ENCODE measurements at regions not wholly inside any gene's neighbourhood (a gene's known extent, or its start where the extent isn't known, plus 50 kb on each side); places are given as distances from the start of the nearest gene placed in this dataset.

- DNase-seq = peak; percentile 34
- Mint-ChIP-seq H3K9me3 (peaks cover 4% of the 10 kb centered on the region), H3K4me1 (ENCODE audit: low read depth) (peaks cover 10% of the 10 kb centered on the region; the same call in 1 of the 2 replicates), H3K27me3 (ENCODE audit: insufficient read depth) (no peaks in the 10 kb centered on the region), H3K36me3 (ENCODE audit: low read depth) (no peaks in the 10 kb centered on the region), H3K4me3 (no peak overlapping the region), H3K27ac (peak overlapping the region; percentile 48; the same call in 1 of the 2 replicates)
- no peak for TF ChIP-seq CTCF (IDR thresholded peaks at IDR 0.05)
Measured at GRCh38 chr4:92198711-92199110, 105.1 kb upstream of the GRID2 start.

- H3K27ac Mint-ChIP-seq = peak overlapping the region; percentile 48; the same call in 1 of the 2 replicates
- peaks cover 10% of the 10 kb centered on the region; the same call in 1 of the 2 replicates for H3K4me1 Mint-ChIP-seq (ENCODE audit: low read depth)
- H3K4me3 Mint-ChIP-seq = no peak overlapping the region
- TF ChIP-seq CTCF (IDR thresholded peaks at IDR 0.05) = no peak
- no peak for DNase-seq
- H3K36me3 Mint-ChIP-seq (ENCODE audit: low read depth) = no peaks in the 10 kb centered on the region
- H3K27me3 Mint-ChIP-seq (ENCODE audit: insufficient read depth) = no peaks in the 10 kb centered on the region
- peaks cover 4% of the 10 kb centered on the region for H3K9me3 Mint-ChIP-seq
Measured at GRCh38 chr4:92199135-92199534, 104.6 kb upstream of the GRID2 start.

- peaks cover 3% of the 10 kb centered on the region; the same call in 1 of the 2 replicates for H3K27me3 Mint-ChIP-seq (ENCODE audit: insufficient read depth)
- DNase-seq = no peak
- no peak overlapping the region for H3K4me3 Mint-ChIP-seq
- no peak for TF ChIP-seq CTCF (IDR thresholded peaks at IDR 0.05)
- H3K9me3 Mint-ChIP-seq = peaks cover 6% of the 10 kb centered on the region
- no peaks in the 10 kb centered on the region for H3K36me3 Mint-ChIP-seq (ENCODE audit: low read depth)
- H3K27ac Mint-ChIP-seq = no peak overlapping the region
- no peaks in the 10 kb centered on the region for H3K4me1 Mint-ChIP-seq (ENCODE audit: low read depth)
Measured at GRCh38 chr4:92210906-92211305, 92.9 kb upstream of the GRID2 start.

DNA sequence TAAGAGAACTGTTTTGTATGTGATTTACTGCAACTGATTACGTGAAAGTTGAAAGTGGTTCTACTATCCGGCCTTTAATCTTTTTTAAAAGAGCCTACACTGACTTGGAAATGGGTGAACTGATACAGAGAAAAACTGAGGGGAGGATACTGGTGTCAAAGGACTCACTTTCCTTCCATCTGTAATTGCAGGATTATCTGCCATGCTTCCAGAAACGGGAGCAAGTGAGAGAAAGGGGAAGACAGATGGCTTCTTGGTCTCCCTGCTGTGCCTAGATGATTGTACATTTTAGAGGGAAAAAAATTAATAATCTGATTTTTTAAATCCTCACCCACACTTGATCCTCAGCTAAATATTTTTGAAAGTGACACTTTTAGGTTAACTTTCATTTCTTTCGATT lies 88.3 kb upstream of the GRID2 start:
- no peak overlapping the region for H3K4me3 Mint-ChIP-seq
- no peak overlapping the region for H3K27ac Mint-ChIP-seq
- peaks cover 3% of the 10 kb centered on the region; the same call in 1 of the 2 replicates for H3K27me3 Mint-ChIP-seq (ENCODE audit: insufficient read depth)
- no peaks in the 10 kb centered on the region for H3K36me3 Mint-ChIP-seq (ENCODE audit: low read depth)
- H3K4me1 Mint-ChIP-seq (ENCODE audit: low read depth) = no peaks in the 10 kb centered on the region
- peaks cover 17% of the 10 kb centered on the region for H3K9me3 Mint-ChIP-seq
- no peak for TF ChIP-seq CTCF (IDR thresholded peaks at IDR 0.05)
- DNase-seq = no peak

DNA sequence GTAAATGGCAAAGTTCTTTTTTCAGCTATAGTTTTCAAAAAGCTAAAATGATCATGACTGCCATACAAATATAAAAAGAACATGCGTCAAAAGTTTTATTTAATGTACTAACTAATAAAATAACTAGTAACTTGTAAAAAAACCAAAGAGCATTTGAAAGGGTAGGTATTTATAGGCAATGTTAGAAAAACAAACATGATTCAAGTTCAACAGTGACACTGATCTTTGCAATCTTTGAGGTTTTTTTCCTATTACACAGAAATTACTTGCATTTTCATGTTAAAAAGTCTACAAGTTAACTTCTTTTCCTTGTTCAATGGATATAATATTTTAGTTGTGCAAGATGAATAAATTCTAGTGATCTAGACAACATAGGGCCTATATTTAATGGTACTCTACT lies 72.3 kb upstream of the GRID2 start:
- peaks cover 25% of the 10 kb centered on the region; the same call in 1 of the 2 replicates for H3K4me1 Mint-ChIP-seq (ENCODE audit: low read depth)
- H3K27me3 Mint-ChIP-seq (ENCODE audit: insufficient read depth) = no peaks in the 10 kb centered on the region
- DNase-seq = peak; percentile 15

More for the DNA sequence above, 72.3 kb upstream of the GRID2 start:
- Mint-ChIP-seq H3K9me3 (no peaks in the 10 kb centered on the region; the same call in 1 of the 2 replicates), H3K27ac (no peak overlapping the region), H3K36me3 (ENCODE audit: low read depth) (no peaks in the 10 kb centered on the region), H3K4me3 (no peak overlapping the region)
- TF ChIP-seq CTCF (IDR thresholded peaks at IDR 0.05) = no peak

All from HFFc6 (cell line).